HepG2 (cell line): ENCODE measurements at regions not wholly inside any gene's neighbourhood (a gene's known extent, or its start where the extent isn't known, plus 50 kb on each side); places are given as distances from the start of the nearest gene placed in this dataset.

Source experiments
- ATAC-seq: fragments of 200-7000 bp; cut with Tn5 transposase; 3 replicates; pipeline ENCODE4 v1.9.1; 2020; ENCODE audit warnings: mild to moderate bottlenecking, moderate library complexity
- BruUV-seq: library from RNA; stranded (reverse); fragments of 400-500 nt; replicated peaks from 2 replicates; lab custom pipeline; 2021; lab: Mats Ljungman, UMichigan
- CTCF ChIA-PET: fragments of 300-600 bp; formaldehyde crosslinking; extraction: SDS; loops from one replicate; lab custom pipeline; 2021; ENCODE audit warnings: low total read pairs, inconsistent platforms, low intra/inter-chr PET ratio; lab: Yijun Ruan, JAX
- POLR2A ChIA-PET: fragments of 350-600 bp; sonication (Branson Sonifier 250); formaldehyde crosslinking; loops from one replicate; lab custom pipeline; 2020; ENCODE audit warnings: antibody characterized with exemption, inconsistent platforms; lab: Yijun Ruan, JAX
- DNase-seq: peaks from one replicate; pipeline ENCODE4 v3.0.0-alpha.2; 2015; ENCODE audit warnings: low spot score
- FAIRE-seq: peaks from 3 replicates; lab custom pipeline; 2011; peaks lifted over from hg19 to GRCh38; lab: Jason Lieb, UNC
- H2AFZ ChIP-seq: one replicate; pipeline ENCODE4 v1.6.1; 2011; ENCODE audit warnings: low read length, inconsistent platforms
- H3K27ac ChIP-seq: fragments of 300-600 bp; 3 replicates; pipeline ENCODE4 v1.8.0; 2011; ENCODE audit warnings: mixed run types, mild to moderate bottlenecking, mixed read lengths, low read length, inconsistent platforms; ENCODE audit not compliant: insufficient read depth; ENCODE audit errors: extremely low read length
- H3K27me3 ChIP-seq, 2 experiments: fragments of 200-600 bp in 1 of 2; 2 replicates in 1 of 2; 3 replicates in 1 of 2; pipeline versions ENCODE4 v1.6.0 to v1.8.0; 2011; ENCODE audit warnings: low read length in 2 of 2, mild to moderate bottlenecking in 2 of 2, moderate library complexity in 2 of 2, inconsistent platforms in 1 of 2; ENCODE audit not compliant: insufficient read depth in 2 of 2, control insufficient read depth in 1 of 2
- H3K36me3 ChIP-seq, 2 experiments: fragments of 200-600 bp in 1 of 2; replicated peaks in 1 of 2; 2 replicates in 1 of 2; 3 replicates in 1 of 2; pipeline versions ENCODE4 v1.5.1 to v1.8.0; 2011; ENCODE audit warnings: low read length in 2 of 2, inconsistent platforms in 1 of 2; ENCODE audit not compliant: insufficient read depth in 2 of 2, control insufficient read depth in 1 of 2
- H3K4me1 ChIP-seq: 2 replicates; pipeline ENCODE4 v1.5.1; 2012; ENCODE audit warnings: low read length, inconsistent platforms; ENCODE audit not compliant: insufficient read depth
- H3K4me2 ChIP-seq: 2 replicates; pipeline ENCODE4 v1.6.0; 2011; ENCODE audit warnings: low read depth, low read length, inconsistent platforms
- H3K4me3 ChIP-seq, 3 experiments: fragments of 200-600 bp in 1 of 3; sonication (generic), shearing (Covaris generic) in 1 of 3; replicated peaks in 1 of 3; 2 replicates each; pipeline ENCODE4 v1.5.1; 2011 to 2016; ENCODE audit warnings: low read length in 3 of 3, inconsistent platforms in 2 of 3, low read depth in 2 of 3, mild to moderate bottlenecking in 2 of 3, control low read depth in 1 of 3, mixed read lengths in 1 of 3; ENCODE audit not compliant: insufficient read depth in 1 of 3
- H3K79me2 ChIP-seq: one replicate; pipeline ENCODE4 v1.6.1; 2011; ENCODE audit warnings: low read length, inconsistent platforms; ENCODE audit not compliant: insufficient read depth
- H3K9ac ChIP-seq: 2 replicates; pipeline ENCODE4 v1.6.0; 2011; ENCODE audit warnings: mild to moderate bottlenecking, low read depth, low read length, inconsistent platforms; ENCODE audit not compliant: insufficient read depth
- H3K9me3 ChIP-seq: 2 replicates; pipeline ENCODE4 v1.5.1; 2012; ENCODE audit warnings: mild to moderate bottlenecking, low read length
- H4K20me1 ChIP-seq: 2 replicates; pipeline ENCODE4 v1.6.0; 2011; ENCODE audit warnings: inconsistent platforms, mild to moderate bottlenecking, low read length, moderate library complexity; ENCODE audit not compliant: insufficient read depth
- ATAD3A ChIP-seq: sonication (generic); formaldehyde crosslinking; IDR thresholded peaks from 2 replicates; pipeline ENCODE4 v1.4.0; 2020; ENCODE audit warnings: missing genetic modification reagents
- MAX ChIP-seq: IDR thresholded peaks from 2 replicates; pipeline ENCODE4 v1.6.1; 2012; ENCODE audit warnings: inconsistent platforms
- MZF1 ChIP-seq: sonication (generic); formaldehyde crosslinking; IDR thresholded peaks from 2 replicates; pipeline ENCODE4 v1.8.1; 2023; ENCODE audit warnings: mild to moderate bottlenecking, missing genetic modification reagents, borderline replicate concordance
- RNF219 ChIP-seq: sonication (generic); formaldehyde crosslinking; IDR thresholded peaks from 2 replicates; pipeline ENCODE4 v1.5.0; 2020; ENCODE audit warnings: mild to moderate bottlenecking, missing genetic modification reagents
- SIX4 ChIP-seq: sonication (generic); formaldehyde crosslinking; IDR thresholded peaks from 2 replicates; pipeline ENCODE4 v1.4.0; 2020; ENCODE audit warnings: missing genetic modification reagents
- TGIF2 ChIP-seq: IDR thresholded peaks from 2 replicates; pipeline ENCODE4 v1.6.1; 2016; ENCODE audit warnings: control low read depth, missing compliant biosample characterization
- ZBTB42 ChIP-seq: sonication (generic); formaldehyde crosslinking; IDR thresholded peaks from 2 replicates; pipeline ENCODE4 v1.5.0; 2020; ENCODE audit warnings: mild to moderate bottlenecking, missing genetic modification reagents
- ZFP62 ChIP-seq: sonication (generic); formaldehyde crosslinking; IDR thresholded peaks from 2 replicates; pipeline ENCODE4 v1.4.0; 2020; ENCODE audit warnings: missing genetic modification reagents
- ZNF33A ChIP-seq: sonication (generic); formaldehyde crosslinking; IDR thresholded peaks from 2 replicates; pipeline ENCODE4 v1.5.1; 2020; ENCODE audit warnings: missing genetic modification reagents, mild to moderate bottlenecking, moderate library complexity, borderline replicate concordance
- WGBS: methylation state at CpG from one replicate; pipeline ENCODE4 v1.1.6; 2017; ENCODE audit warnings: low lambda C conversion rate; 5-methylcytosine and 5-hydroxymethylcytosine counted together
- in situ Hi-C: cut with HindIII; loops from 2 replicates; pipeline ENCODE4 v1.10.0; 2017; ENCODE audit warnings: low pct_unique_long_range_greater_than_20kb; ENCODE audit not compliant: extremely low pct_ligation_motif_present
- intact Hi-C: fragments of 100-400 bp; cut with micrococcal nuclease; formaldehyde crosslinking; loops from one replicate; pipeline ENCODE4 v1.10.0; 2022; ENCODE audit not compliant: unreplicated experiment
- TF ChIP-seq, protein P1 (sequence below): sonication (generic); formaldehyde crosslinking; IDR thresholded peaks from 2 replicates; pipeline ENCODE4 v1.9.0; 2021; ENCODE audit warnings: missing genetic modification reagents, mild to moderate bottlenecking, borderline replicate concordance
- TF ChIP-seq, protein P2 (sequence below): sonication (generic); formaldehyde crosslinking; IDR thresholded peaks from 2 replicates; pipeline ENCODE4 v1.5.1; 2020; ENCODE audit warnings: mild to moderate bottlenecking, missing genetic modification reagents, borderline replicate concordance
- TF ChIP-seq, protein P3 (sequence below): sonication (generic); formaldehyde crosslinking; IDR thresholded peaks from 2 replicates; pipeline ENCODE4 v1.5.0; 2020; ENCODE audit warnings: mild to moderate bottlenecking, low read depth, missing genetic modification reagents, borderline replicate concordance
- TF ChIP-seq, protein P4 (sequence below): IDR thresholded peaks from 2 replicates; pipeline ENCODE4 v1.6.1; 2016; ENCODE audit warnings: missing compliant biosample characterization, missing genetic modification reagents, borderline replicate concordance

GRCh38 chr2:83630351-83630750 lies 828.7 kb downstream of the SUCLG1 start (continued):
- TF ChIP-seq, protein P1, sequence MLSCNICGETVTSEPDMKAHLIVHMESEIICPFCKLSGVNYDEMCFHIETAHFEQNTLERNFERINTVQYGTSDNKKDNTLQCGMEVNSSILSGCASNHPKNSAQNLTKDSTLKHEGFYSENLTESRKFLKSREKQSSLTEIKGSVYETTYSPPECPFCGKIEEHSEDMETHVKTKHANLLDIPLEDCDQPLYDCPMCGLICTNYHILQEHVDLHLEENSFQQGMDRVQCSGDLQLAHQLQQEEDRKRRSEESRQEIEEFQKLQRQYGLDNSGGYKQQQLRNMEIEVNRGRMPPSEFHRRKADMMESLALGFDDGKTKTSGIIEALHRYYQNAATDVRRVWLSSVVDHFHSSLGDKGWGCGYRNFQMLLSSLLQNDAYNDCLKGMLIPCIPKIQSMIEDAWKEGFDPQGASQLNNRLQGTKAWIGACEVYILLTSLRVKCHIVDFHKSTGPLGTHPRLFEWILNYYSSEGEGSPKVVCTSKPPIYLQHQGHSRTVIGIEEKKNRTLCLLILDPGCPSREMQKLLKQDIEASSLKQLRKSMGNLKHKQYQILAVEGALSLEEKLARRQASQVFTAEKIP (CRISPR knock-in tag) = no peak
- TF ChIP-seq ZFP62 (CRISPR knock-in tag) (no peak), RNF219 (no peak)

GRCh38 chr2:83615511-83615910 lies 843.6 kb downstream of the SUCLG1 start:
- no peak overlapping the region for H3K9ac ChIP-seq
- CTCF ChIA-PET = no interaction called here
- TF ChIP-seq TGIF2 (CRISPR knock-in tag) = no peak
- TF ChIP-seq SIX4 (CRISPR knock-in tag) = no peak
- TF ChIP-seq MZF1 = no peak
- no peak for TF ChIP-seq ATAD3A (CRISPR knock-in tag)
- TF ChIP-seq, protein P2, sequence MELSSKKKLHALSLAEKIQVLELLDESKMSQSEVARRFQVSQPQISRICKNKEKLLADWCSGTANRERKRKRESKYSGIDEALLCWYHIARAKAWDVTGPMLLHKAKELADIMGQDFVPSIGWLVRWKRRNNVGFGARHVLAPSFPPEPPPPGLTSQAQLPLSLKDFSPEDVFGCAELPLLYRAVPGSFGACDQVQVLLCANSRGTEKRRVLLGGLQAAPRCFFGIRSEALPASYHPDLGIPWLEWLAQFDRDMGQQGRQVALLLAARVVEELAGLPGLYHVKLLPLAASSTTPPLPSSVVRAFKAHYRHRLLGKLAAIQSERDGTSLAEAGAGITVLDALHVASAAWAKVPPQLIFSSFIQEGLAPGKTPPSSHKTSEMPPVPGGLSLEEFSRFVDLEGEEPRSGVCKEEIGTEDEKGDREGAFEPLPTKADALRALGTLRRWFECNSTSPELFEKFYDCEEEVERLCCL (CRISPR knock-in tag) = no peak
- TF ChIP-seq, protein P3, sequence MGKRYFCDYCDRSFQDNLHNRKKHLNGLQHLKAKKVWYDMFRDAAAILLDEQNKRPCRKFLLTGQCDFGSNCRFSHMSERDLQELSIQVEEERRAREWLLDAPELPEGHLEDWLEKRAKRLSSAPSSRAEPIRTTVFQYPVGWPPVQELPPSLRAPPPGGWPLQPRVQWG (CRISPR knock-in tag) = no peak
- TF ChIP-seq ZNF33A (CRISPR knock-in tag) = no peak
- TF ChIP-seq, protein P4, sequence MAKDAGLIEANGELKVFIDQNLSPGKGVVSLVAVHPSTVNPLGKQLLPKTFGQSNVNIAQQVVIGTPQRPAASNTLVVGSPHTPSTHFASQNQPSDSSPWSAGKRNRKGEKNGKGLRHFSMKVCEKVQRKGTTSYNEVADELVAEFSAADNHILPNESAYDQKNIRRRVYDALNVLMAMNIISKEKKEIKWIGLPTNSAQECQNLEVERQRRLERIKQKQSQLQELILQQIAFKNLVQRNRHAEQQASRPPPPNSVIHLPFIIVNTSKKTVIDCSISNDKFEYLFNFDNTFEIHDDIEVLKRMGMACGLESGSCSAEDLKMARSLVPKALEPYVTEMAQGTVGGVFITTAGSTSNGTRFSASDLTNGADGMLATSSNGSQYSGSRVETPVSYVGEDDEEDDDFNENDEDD = no peak
- TF ChIP-seq ZBTB42 = no peak
- no peak for TF ChIP-seq MAX
- no peak overlapping the region for H3K27ac ChIP-seq
- POLR2A ChIA-PET = no interaction called here
- in situ Hi-C loops = no loop called here
- H3K9me3 ChIP-seq = peaks cover 68% of the 10 kb centered on the region
- H4K20me1 ChIP-seq = no peaks in the 10 kb centered on the region
- H3K4me2 ChIP-seq = no peak overlapping the region
- WGBS = 31% methylated on average over 4 of the region's 4 CpGs
- no peaks in the 10 kb centered on the region for H3K4me1 ChIP-seq
- H3K27me3 ChIP-seq = no peaks in the 10 kb centered on the region
- BruUV-seq = no TSS peak
- H2AFZ ChIP-seq = no peak overlapping the region
- intact Hi-C loops = no loop called here
- no peaks in the 10 kb centered on the region for H3K36me3 ChIP-seq
- DNase-seq (no peak), ATAC-seq (no peak), FAIRE-seq (no peak)
- H3K79me2 ChIP-seq = no peaks in the 10 kb centered on the region
- H3K4me3 ChIP-seq = no peak overlapping the region
